ENCODE measurements at regions not wholly inside any gene's neighbourhood (a gene's known extent, or its start where the extent isn't known, plus 50 kb on each side); places are given as distances from the start of the nearest gene placed in this dataset.

- TF ChIP-seq CTCF (IDR thresholded peaks at IDR 0.05) = no peak
- TF ChIP-seq POLR2A (IDR thresholded peaks at IDR 0.05) = no peak
These were observed 220.7 kb upstream of the RXFP2 start for GRCh38 chr13:31518645-31519044.

Data from adrenal gland (tissue), 5 donors.